ENCODE measurements at regions not wholly inside any gene's neighbourhood (a gene's known extent, or its start where the extent isn't known, plus 50 kb on each side); places are given as distances from the start of the nearest gene placed in this dataset.
"Not testable (repeated sequence)": the region's sequence is repeated elsewhere in the genome, so short reads cannot be mapped to it uniquely, and the experiment has no call there.

DNA sequence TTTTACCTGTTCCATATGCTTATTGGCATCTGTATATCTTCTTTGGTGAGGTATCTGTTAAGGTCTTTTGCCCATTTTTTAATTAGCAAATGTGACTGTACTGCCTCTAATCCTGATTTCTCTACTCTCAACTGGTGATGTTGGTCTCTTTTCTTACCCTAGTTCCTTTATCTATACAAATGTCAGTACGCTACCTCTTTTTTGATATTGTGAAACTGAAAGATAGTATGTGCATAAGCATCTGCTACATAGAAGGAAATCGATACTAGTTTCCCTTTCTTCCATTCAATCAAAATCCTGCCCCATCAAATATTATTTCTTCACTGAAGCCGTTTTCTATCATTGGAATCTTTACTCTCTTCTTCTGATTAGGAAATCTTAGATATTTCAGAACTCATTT lies 194.9 kb upstream of the SPOPL start:
- TF ChIP-seq, protein P1, sequence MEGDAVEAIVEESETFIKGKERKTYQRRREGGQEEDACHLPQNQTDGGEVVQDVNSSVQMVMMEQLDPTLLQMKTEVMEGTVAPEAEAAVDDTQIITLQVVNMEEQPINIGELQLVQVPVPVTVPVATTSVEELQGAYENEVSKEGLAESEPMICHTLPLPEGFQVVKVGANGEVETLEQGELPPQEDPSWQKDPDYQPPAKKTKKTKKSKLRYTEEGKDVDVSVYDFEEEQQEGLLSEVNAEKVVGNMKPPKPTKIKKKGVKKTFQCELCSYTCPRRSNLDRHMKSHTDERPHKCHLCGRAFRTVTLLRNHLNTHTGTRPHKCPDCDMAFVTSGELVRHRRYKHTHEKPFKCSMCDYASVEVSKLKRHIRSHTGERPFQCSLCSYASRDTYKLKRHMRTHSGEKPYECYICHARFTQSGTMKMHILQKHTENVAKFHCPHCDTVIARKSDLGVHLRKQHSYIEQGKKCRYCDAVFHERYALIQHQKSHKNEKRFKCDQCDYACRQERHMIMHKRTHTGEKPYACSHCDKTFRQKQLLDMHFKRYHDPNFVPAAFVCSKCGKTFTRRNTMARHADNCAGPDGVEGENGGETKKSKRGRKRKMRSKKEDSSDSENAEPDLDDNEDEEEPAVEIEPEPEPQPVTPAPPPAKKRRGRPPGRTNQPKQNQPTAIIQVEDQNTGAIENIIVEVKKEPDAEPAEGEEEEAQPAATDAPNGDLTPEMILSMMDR (conservative IDR thresholded peaks at IDR 0.05; ENCODE audit: low read depth, low read length), result no peak
- DNase-seq (ENCODE audit: low read depth), result no peak
- H3K4me3 ChIP-seq (ENCODE audit: low read depth, low read length), result no peak overlapping the region

DNA sequence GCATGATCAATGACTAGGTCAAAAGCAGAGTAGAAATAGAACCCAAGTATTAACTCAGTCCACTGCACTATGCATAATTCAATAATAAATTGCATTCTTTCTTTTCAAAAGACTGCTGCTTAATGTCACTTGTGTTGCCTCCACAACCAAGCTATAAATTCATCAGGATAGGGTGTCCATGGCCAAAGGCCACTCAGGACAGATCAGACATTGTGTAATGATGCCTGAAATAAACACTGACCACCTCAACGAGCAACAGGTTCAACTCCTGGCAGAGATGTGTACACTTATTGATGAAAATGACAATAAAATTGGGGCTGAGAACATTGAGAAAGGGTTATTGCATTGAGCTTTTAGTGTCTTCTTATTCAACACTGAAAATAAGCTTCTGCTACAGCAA lies 194.5 kb upstream of the SPOPL start:
- no peak for DNase-seq (ENCODE audit: low read depth)
- TF ChIP-seq, protein P1 (conservative IDR thresholded peaks at IDR 0.05; ENCODE audit: low read depth, low read length), result no peak

DNA sequence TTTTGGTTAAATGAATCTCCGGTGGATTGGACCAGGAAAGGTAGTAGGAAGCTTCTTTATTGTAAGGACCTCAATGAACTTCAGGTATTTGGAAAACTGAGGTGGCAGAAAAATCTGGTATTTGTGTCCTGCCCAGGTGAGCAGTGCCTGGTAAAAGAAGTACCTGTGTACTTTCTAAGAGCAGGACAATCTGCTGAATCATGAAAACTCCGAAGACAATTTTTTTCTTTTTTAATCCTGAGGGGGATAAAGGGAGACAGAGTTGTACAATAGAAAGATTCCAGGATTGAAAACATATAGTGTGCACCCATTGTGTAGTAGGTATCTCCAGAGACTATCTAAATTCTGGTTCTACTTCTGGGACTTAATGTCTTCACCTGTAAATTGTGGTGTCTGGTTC lies 191.8 kb upstream of the SPOPL start:
- H3K4me3 ChIP-seq (ENCODE audit: low read depth, low read length), result no peak overlapping the region
- TF ChIP-seq, protein P1 (conservative IDR thresholded peaks at IDR 0.05; ENCODE audit: low read depth, low read length), result no peak
- DNase-seq (ENCODE audit: low read depth), result no peak

More for the DNA sequence above, 194.5 kb upstream of the SPOPL start:
- H3K4me3 ChIP-seq (ENCODE audit: low read depth, low read length), result no peak overlapping the region

DNA sequence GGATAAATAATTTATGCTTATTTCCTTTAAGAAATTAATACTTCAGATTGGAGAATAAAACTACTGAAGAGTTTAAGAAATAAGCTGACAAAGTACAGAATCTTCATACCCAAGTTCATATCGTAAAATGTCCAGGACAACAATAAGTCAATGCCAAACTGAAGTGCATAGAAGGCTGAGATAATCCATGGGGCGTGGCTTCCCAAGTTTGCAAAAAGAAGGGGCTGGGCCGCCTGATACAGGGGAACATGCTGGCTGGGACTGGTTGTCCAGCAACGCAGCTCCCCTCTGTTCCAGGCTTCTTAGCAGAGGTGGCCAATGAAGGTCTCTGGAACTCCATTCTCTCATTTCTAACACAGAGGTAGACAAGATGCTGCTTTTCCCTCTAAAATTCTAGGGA lies 189.5 kb upstream of the SPOPL start:
- TF ChIP-seq, protein P1 (conservative IDR thresholded peaks at IDR 0.05; ENCODE audit: low read depth, low read length), result no peak
- no peak for DNase-seq (ENCODE audit: low read depth)
- H3K4me3 ChIP-seq (ENCODE audit: low read depth, low read length), result no peak overlapping the region

DNA sequence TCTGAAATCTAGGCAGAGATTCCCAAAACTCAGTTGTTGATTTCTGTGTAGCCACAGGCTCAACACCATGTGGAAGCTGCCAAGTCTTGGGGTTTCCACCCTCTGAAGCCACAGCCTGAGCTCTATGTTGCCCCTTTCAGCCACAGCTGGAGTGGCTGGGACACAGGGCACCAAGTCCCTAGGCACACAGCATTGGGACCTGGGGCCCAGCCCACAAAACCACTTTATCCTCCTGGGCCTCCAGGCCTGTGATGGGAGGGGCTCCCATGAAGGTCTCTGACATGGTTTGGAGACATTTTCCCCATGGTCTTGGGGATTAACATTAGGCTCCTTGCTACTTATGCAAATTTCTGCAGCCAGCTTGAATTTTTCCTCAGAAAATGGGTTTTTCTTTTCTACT lies 186.0 kb upstream of the SPOPL start:
- DNase-seq (ENCODE audit: low read depth); H3K4me3 ChIP-seq (ENCODE audit: low read depth, low read length): not testable (repeated sequence)

DNA sequence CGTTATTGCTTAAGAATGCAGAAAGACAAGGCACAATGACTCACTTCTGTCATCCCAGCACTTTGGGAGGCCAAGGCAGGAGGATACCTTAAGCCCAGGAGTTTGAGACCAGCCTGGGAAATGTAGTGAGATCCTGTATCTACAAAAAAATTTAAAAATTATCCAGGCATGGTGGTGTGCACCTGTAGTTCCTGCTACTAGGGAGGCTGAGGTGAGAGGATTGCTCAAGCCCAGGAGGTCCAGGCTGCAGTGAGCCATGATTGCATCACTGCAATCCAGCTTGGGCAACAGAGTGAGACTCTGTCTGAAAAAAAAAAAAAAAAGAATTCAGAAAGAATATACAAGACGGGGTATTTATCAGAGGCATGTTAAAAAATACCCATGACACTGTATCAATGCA lies 182.0 kb upstream of the SPOPL start:
- DNase-seq (ENCODE audit: low read depth), result no peak
- H3K4me3 ChIP-seq (ENCODE audit: low read depth, low read length), result no peak overlapping the region
- TF ChIP-seq, protein P1 (conservative IDR thresholded peaks at IDR 0.05; ENCODE audit: low read depth, low read length), result no peak

DNA sequence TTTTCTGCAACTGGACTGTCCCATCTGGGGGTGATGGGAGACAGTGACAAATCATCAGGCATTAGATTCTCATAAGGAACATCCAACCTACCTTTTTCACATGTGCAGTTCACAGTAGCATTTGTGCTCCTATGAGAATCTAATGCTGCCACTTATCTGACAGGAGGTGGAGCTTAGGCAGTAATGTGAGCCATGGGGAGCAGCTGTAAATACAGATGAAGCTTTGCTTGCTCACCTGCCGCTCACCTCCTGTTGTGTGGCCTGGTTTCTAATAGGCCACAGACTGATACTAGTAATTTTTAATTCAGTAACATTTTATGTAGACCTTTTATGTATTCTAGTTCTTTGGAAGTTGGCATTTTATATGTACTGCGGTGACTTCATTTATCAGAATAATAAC lies 180.1 kb upstream of the SPOPL start:
- no peak overlapping the region for H3K4me3 ChIP-seq (ENCODE audit: low read depth, low read length)
- DNase-seq (ENCODE audit: low read depth), result no peak
- TF ChIP-seq, protein P1 (conservative IDR thresholded peaks at IDR 0.05; ENCODE audit: low read depth, low read length), result no peak
